GM19452 (cell line): ENCODE measurements at regions not wholly inside any gene's neighbourhood (a gene's known extent, or its start where the extent isn't known, plus 50 kb on each side); places are given as distances from the start of the nearest gene placed in this dataset.

ENCODE experiments used
- ATAC-seq: cut with Tn5 transposase; IDR thresholded peaks from one replicate; pipeline ENCODE4 v1.9.1; 2021; ENCODE audit not compliant: unreplicated experiment

- ATAC-seq, result no peak
Measured at GRCh38 chr10:61356354-61356753, 96.8 kb downstream of the TMEM26 start.

- no peak for ATAC-seq
Measured at GRCh38 chr10:61355211-61355610, 98.0 kb downstream of the TMEM26 start.

GRCh38 chr10:61354401-61354975 lies 98.7 kb downstream of the TMEM26 start:
- ATAC-seq, result no peak

- ATAC-seq, result no peak
Measured at GRCh38 chr10:61350794-61351193, 102.4 kb downstream of the TMEM26 start.

- no peak for ATAC-seq
Measured at GRCh38 chr10:61350068-61350467, 103.1 kb downstream of the TMEM26 start.

GRCh38 chr10:61346796-61347413 lies 106.3 kb downstream of the TMEM26 start:
- ATAC-seq, result no peak

GRCh38 chr10:61343796-61344195 lies 109.4 kb downstream of the TMEM26 start:
- no peak for ATAC-seq

GRCh38 chr10:61342858-61343572 lies 110.2 kb downstream of the TMEM26 start:
- no peak for ATAC-seq

GRCh38 chr10:61341008-61341407 lies 112.2 kb downstream of the TMEM26 start:
- ATAC-seq, result no peak

GRCh38 chr10:61338146-61338545 lies 115.0 kb downstream of the TMEM26 start:
- no peak for ATAC-seq

GRCh38 chr10:61337741-61338140 lies 115.4 kb downstream of the TMEM26 start:
- ATAC-seq, result no peak

GRCh38 chr10:61336831-61337230 lies 116.3 kb downstream of the TMEM26 start:
- no peak for ATAC-seq

- no peak for ATAC-seq
Measured at GRCh38 chr10:61335359-61335758, 117.8 kb downstream of the TMEM26 start.

GRCh38 chr10:61332581-61332980 lies 120.6 kb downstream of the TMEM26 start:
- ATAC-seq, result no peak

- no peak for ATAC-seq
Measured at GRCh38 chr10:61330669-61331068, 122.5 kb downstream of the TMEM26 start.

GRCh38 chr10:61329854-61330253 lies 123.3 kb downstream of the TMEM26 start:
- ATAC-seq, result peak; percentile 77

- no peak for ATAC-seq
Measured at GRCh38 chr10:61325223-61325960, 127.8 kb downstream of the TMEM26 start.

GRCh38 chr10:61323726-61324125 lies 129.5 kb downstream of the TMEM26 start:
- no peak for ATAC-seq

- ATAC-seq, result no peak
Measured at GRCh38 chr10:61321041-61321857, 131.9 kb downstream of the TMEM26 start.

GRCh38 chr10:61320257-61320587 lies 133.0 kb downstream of the TMEM26 start:
- no peak for ATAC-seq
